ENCODE measurements at regions not wholly inside any gene's neighbourhood (a gene's known extent, or its start where the extent isn't known, plus 50 kb on each side); places are given as distances from the start of the nearest gene placed in this dataset.

- no peak overlapping the region for H3K9ac ChIP-seq (ENCODE audit: low read depth, low read length, poor library complexity)
- no peaks in the 10 kb centered on the region for H3K27me3 ChIP-seq (ENCODE audit: control insufficient read depth in 3 of 3, insufficient read depth in 3 of 3, low read depth in 1 of 3, low read length in 3 of 3)
- no peaks in the 10 kb centered on the region for H3K36me3 ChIP-seq (replicated peaks in 1 of 2; ENCODE audit: control insufficient read depth in 2 of 2, insufficient read depth in 2 of 2, low read length in 2 of 2)
- H3K27ac ChIP-seq (replicated peaks; ENCODE audit: low read length), result no peak overlapping the region
- no peak overlapping the region for H3K23ac ChIP-seq (ENCODE audit: low read depth, low read length, poor library complexity)
- no peaks in the 10 kb centered on the region for H3K79me1 ChIP-seq (ENCODE audit: low read depth, low read length)
- no peak overlapping the region for H4K91ac ChIP-seq (ENCODE audit: low read depth, low read length, poor library complexity)
- H2BK5ac ChIP-seq (ENCODE audit: low read length), result no peak overlapping the region
- H3K4me1 ChIP-seq (ENCODE audit: control insufficient read depth in 2 of 2, insufficient read depth in 1 of 2, low read depth in 1 of 2, low read length in 2 of 2), result no peaks in the 10 kb centered on the region
- H4K8ac ChIP-seq (ENCODE audit: low read depth, low read length), result no peak overlapping the region
- no peak overlapping the region for H3K4me2 ChIP-seq (ENCODE audit: insufficient read depth, low read length, poor library complexity, severe bottlenecking)
- H3K14ac ChIP-seq (ENCODE audit: low read length), result no peak overlapping the region
- no peak overlapping the region for H2AFZ ChIP-seq (ENCODE audit: low read length)
- no peak overlapping the region for H2BK12ac ChIP-seq (ENCODE audit: low read length)
- H2BK15ac ChIP-seq (ENCODE audit: low read length), result no peak overlapping the region
- no peak overlapping the region for H3K4ac ChIP-seq (ENCODE audit: low read length)
- no peak overlapping the region for H3K18ac ChIP-seq (ENCODE audit: low read length)
- no peak overlapping the region for H3K4me3 ChIP-seq (ENCODE audit: low read length in 2 of 2)
- H3K9me3 ChIP-seq (replicated peaks in 1 of 2; ENCODE audit: control insufficient read depth in 2 of 2, insufficient read depth in 1 of 2, low read depth in 1 of 2, low read length in 2 of 2), result no peaks in the 10 kb centered on the region
- no peak overlapping the region for H2BK120ac ChIP-seq (ENCODE audit: low read depth, low read length)
- DNase-seq (ENCODE audit: low spot score), result no peak
- H2AK5ac ChIP-seq (ENCODE audit: low read depth, low read length), result no peak overlapping the region
These were observed 956.9 kb upstream of the NDST4 start for GRCh38 chr4:116070283-116070682.

GRCh38 chr4:116066711-116067245, 953.4 kb upstream of the NDST4 start:
- Histone ChIP-seq H2BK5ac (ENCODE audit: low read length) (no peak overlapping the region), H4K91ac (ENCODE audit: low read depth, low read length, poor library complexity) (no peak overlapping the region)
- WGBS, 2 donors (ENCODE audit: extremely low coverage in 2 of 2, insufficient read length in 2 of 2, insufficient replicate concordance in 1 of 2), result no CpG with 5 or more reads among the region's 5 CpGs

GRCh38 chr4:116064331-116064730, 950.9 kb upstream of the NDST4 start:
- no peak for DNase-seq (ENCODE audit: low spot score)
- no peaks in the 10 kb centered on the region for H3K79me1 ChIP-seq (ENCODE audit: low read depth, low read length)
- no peak overlapping the region for H3K4ac ChIP-seq (ENCODE audit: low read length)
- no peak overlapping the region for H2BK12ac ChIP-seq (ENCODE audit: low read length)
- no peak overlapping the region for H2BK15ac ChIP-seq (ENCODE audit: low read length)
- H4K8ac ChIP-seq (ENCODE audit: low read depth, low read length), result no peak overlapping the region
- H3K9me3 ChIP-seq (replicated peaks in 1 of 2; ENCODE audit: control insufficient read depth in 2 of 2, insufficient read depth in 1 of 2, low read depth in 1 of 2, low read length in 2 of 2), result no peaks in the 10 kb centered on the region
- no peak overlapping the region for H3K4me2 ChIP-seq (ENCODE audit: insufficient read depth, low read length, poor library complexity, severe bottlenecking)
- H4K91ac ChIP-seq (ENCODE audit: low read depth, low read length, poor library complexity), result no peak overlapping the region
- H3K36me3 ChIP-seq (replicated peaks in 1 of 2; ENCODE audit: control insufficient read depth in 2 of 2, insufficient read depth in 2 of 2, low read length in 2 of 2), result no peaks in the 10 kb centered on the region
- no peak overlapping the region for H2BK120ac ChIP-seq (ENCODE audit: low read depth, low read length)
- H3K4me3 ChIP-seq (ENCODE audit: low read length in 2 of 2), result no peak overlapping the region
- no peaks in the 10 kb centered on the region for H3K4me1 ChIP-seq (ENCODE audit: control insufficient read depth in 2 of 2, insufficient read depth in 1 of 2, low read depth in 1 of 2, low read length in 2 of 2)
- H3K9ac ChIP-seq (ENCODE audit: low read depth, low read length, poor library complexity), result no peak overlapping the region
- no peak overlapping the region for H2AFZ ChIP-seq (ENCODE audit: low read length)
- no peak overlapping the region for H3K14ac ChIP-seq (ENCODE audit: low read length)
- no peak overlapping the region for H2BK5ac ChIP-seq (ENCODE audit: low read length)
- H3K23ac ChIP-seq (ENCODE audit: low read depth, low read length, poor library complexity), result no peak overlapping the region
- no peak overlapping the region for H3K18ac ChIP-seq (ENCODE audit: low read length)
- no peak overlapping the region for H3K27ac ChIP-seq (replicated peaks; ENCODE audit: low read length)
- H2AK5ac ChIP-seq (ENCODE audit: low read depth, low read length), result no peak overlapping the region
- no peaks in the 10 kb centered on the region for H3K27me3 ChIP-seq (ENCODE audit: control insufficient read depth in 3 of 3, insufficient read depth in 3 of 3, low read depth in 1 of 3, low read length in 3 of 3)
- WGBS, 2 donors (ENCODE audit: extremely low coverage in 2 of 2, insufficient read length in 2 of 2, insufficient replicate concordance in 1 of 2), result no CpG with 5 or more reads among the region's 2 CpGs

More at GRCh38 chr4:116066711-116067245, 953.4 kb upstream of the NDST4 start:
- no peak overlapping the region for H2BK12ac ChIP-seq (ENCODE audit: low read length)
- H2BK120ac ChIP-seq (ENCODE audit: low read depth, low read length), result no peak overlapping the region
- no peaks in the 10 kb centered on the region for H3K9me3 ChIP-seq (replicated peaks in 1 of 2; ENCODE audit: control insufficient read depth in 2 of 2, insufficient read depth in 1 of 2, low read depth in 1 of 2, low read length in 2 of 2)
- H3K4me3 ChIP-seq (ENCODE audit: low read length in 2 of 2), result no peak overlapping the region
- no peak overlapping the region for H4K8ac ChIP-seq (ENCODE audit: low read depth, low read length)
- H3K27ac ChIP-seq (replicated peaks; ENCODE audit: low read length), result no peak overlapping the region
- H2AK5ac ChIP-seq (ENCODE audit: low read depth, low read length), result no peak overlapping the region
- no peak overlapping the region for H3K4ac ChIP-seq (ENCODE audit: low read length)
- no peak overlapping the region for H3K23ac ChIP-seq (ENCODE audit: low read depth, low read length, poor library complexity)
- no peak overlapping the region for H3K14ac ChIP-seq (ENCODE audit: low read length)
- no peak overlapping the region for H3K9ac ChIP-seq (ENCODE audit: low read depth, low read length, poor library complexity)
- H3K18ac ChIP-seq (ENCODE audit: low read length), result no peak overlapping the region
- no peak overlapping the region for H2AFZ ChIP-seq (ENCODE audit: low read length)
- H3K36me3 ChIP-seq (replicated peaks in 1 of 2; ENCODE audit: control insufficient read depth in 2 of 2, insufficient read depth in 2 of 2, low read length in 2 of 2), result no peaks in the 10 kb centered on the region
- H3K4me1 ChIP-seq (ENCODE audit: control insufficient read depth in 2 of 2, insufficient read depth in 1 of 2, low read depth in 1 of 2, low read length in 2 of 2), result no peaks in the 10 kb centered on the region
- DNase-seq (ENCODE audit: low spot score), result no peak
- H3K79me1 ChIP-seq (ENCODE audit: low read depth, low read length), result no peaks in the 10 kb centered on the region
- H3K4me2 ChIP-seq (ENCODE audit: insufficient read depth, low read length, poor library complexity, severe bottlenecking), result no peak overlapping the region
- no peaks in the 10 kb centered on the region for H3K27me3 ChIP-seq (ENCODE audit: control insufficient read depth in 3 of 3, insufficient read depth in 3 of 3, low read depth in 1 of 3, low read length in 3 of 3)
- no peak overlapping the region for H2BK15ac ChIP-seq (ENCODE audit: low read length)

- Histone ChIP-seq H3K4me3 (ENCODE audit: low read length in 2 of 2) (no peak overlapping the region), H3K4me2 (ENCODE audit: insufficient read depth, low read length, poor library complexity, severe bottlenecking) (no peak overlapping the region), H2AFZ (ENCODE audit: low read length) (no peak overlapping the region), H3K18ac (ENCODE audit: low read length) (no peak overlapping the region), H2BK120ac (ENCODE audit: low read depth, low read length) (no peak overlapping the region), H2BK15ac (ENCODE audit: low read length) (no peak overlapping the region), H3K9me3 (replicated peaks in 1 of 2; ENCODE audit: control insufficient read depth in 2 of 2, insufficient read depth in 1 of 2, low read depth in 1 of 2, low read length in 2 of 2) (no peaks in the 10 kb centered on the region), H3K27ac (replicated peaks; ENCODE audit: low read length) (no peak overlapping the region), H3K79me1 (ENCODE audit: low read depth, low read length) (no peaks in the 10 kb centered on the region), H3K4me1 (ENCODE audit: control insufficient read depth in 2 of 2, insufficient read depth in 1 of 2, low read depth in 1 of 2, low read length in 2 of 2) (no peaks in the 10 kb centered on the region), H4K91ac (ENCODE audit: low read depth, low read length, poor library complexity) (no peak overlapping the region), H2BK5ac (ENCODE audit: low read length) (no peak overlapping the region), H3K9ac (ENCODE audit: low read depth, low read length, poor library complexity) (no peak overlapping the region), H4K8ac (ENCODE audit: low read depth, low read length) (no peak overlapping the region), H3K4ac (ENCODE audit: low read length) (no peak overlapping the region), H3K27me3 (ENCODE audit: control insufficient read depth in 3 of 3, insufficient read depth in 3 of 3, low read depth in 1 of 3, low read length in 3 of 3) (no peaks in the 10 kb centered on the region), H2AK5ac (ENCODE audit: low read depth, low read length) (no peak overlapping the region), H3K36me3 (replicated peaks in 1 of 2; ENCODE audit: control insufficient read depth in 2 of 2, insufficient read depth in 2 of 2, low read length in 2 of 2) (no peaks in the 10 kb centered on the region), H3K14ac (ENCODE audit: low read length) (no peak overlapping the region), H3K23ac (ENCODE audit: low read depth, low read length, poor library complexity) (no peak overlapping the region), H2BK12ac (ENCODE audit: low read length) (no peak overlapping the region)
- WGBS, 2 donors (ENCODE audit: extremely low coverage in 2 of 2, insufficient read length in 2 of 2, insufficient replicate concordance in 1 of 2), result no CpG with 5 or more reads among the region's 1 CpG
- DNase-seq (ENCODE audit: low spot score), result no peak
These were observed 945.9 kb upstream of the NDST4 start for GRCh38 chr4:116059361-116059760.

Measured in neuronal stem cell (in vitro differentiated cells).